ENCODE measurements at regions not wholly inside any gene's neighbourhood (a gene's known extent, or its start where the extent isn't known, plus 50 kb on each side); places are given as distances from the start of the nearest gene placed in this dataset.

- H3K27me3 ChIP-seq (ENCODE audit: insufficient read depth in 3 of 3, low read length in 2 of 3) = no peaks in the 10 kb centered on the region
- no peak for DNase-seq
- WGBS, 3 donors = 97% methylated on average over 4 of the region's 4 CpGs
- H3K27ac ChIP-seq = no peak overlapping the region
- intact Hi-C loops (cut with DNase I) = loop anchor here in 1 of 2 donors (10.0 kb wide), 1 partner anchor 592 kb away; no protein-coding TSS in a partner anchor
- H3K4me3 ChIP-seq = no peak overlapping the region
- TF ChIP-seq CTCF (IDR thresholded peaks at IDR 0.05) = no peak
- H3K9me3 ChIP-seq = no peaks in the 10 kb centered on the region
- peaks cover 6% of the 10 kb centered on the region for H3K4me1 ChIP-seq
- no peaks in the 10 kb centered on the region for H3K36me3 ChIP-seq (ENCODE audit: insufficient read depth in 1 of 2, low read depth in 1 of 2)
- no peak for ATAC-seq
Observed at GRCh38 chr10:29836396-29836795, 201.6 kb upstream of the SVIL start.

DNA sequence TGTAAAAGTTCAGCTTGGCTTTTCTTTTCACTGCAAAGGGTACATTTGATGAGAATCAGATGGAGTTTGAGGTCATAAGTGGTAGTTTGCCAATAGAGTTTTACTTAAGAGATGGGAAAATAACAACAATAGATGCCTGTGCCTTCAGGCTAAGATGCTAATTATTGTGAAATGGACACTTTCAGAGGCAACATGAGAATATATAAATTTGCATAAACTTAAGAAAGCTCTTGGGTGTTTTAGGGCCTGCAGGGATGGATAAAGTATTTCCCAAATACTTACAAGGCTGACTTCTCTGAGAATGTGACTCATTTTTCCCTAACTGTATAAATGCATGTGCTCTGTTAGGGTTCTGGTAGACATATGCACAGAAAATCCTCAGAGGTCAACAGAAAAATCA is 200.3 kb upstream of the SVIL start:
- peaks cover 0 to under 1% of the 10 kb centered on the region in 2 donors for H3K36me3 ChIP-seq (ENCODE audit: insufficient read depth in 1 of 2, low read depth in 1 of 2)
- H3K4me3 ChIP-seq = no peak overlapping the region
- no peak for DNase-seq
- no peak for ATAC-seq
- intact Hi-C loops (cut with DNase I) = loop anchor here in 1 of 2 donors (10.0 kb wide), 1 partner anchor 590 kb away; no protein-coding TSS in a partner anchor
- TF ChIP-seq CTCF (IDR thresholded peaks at IDR 0.05) = no peak
- H3K27ac ChIP-seq = no peak overlapping the region
- H3K4me1 ChIP-seq = no peaks in the 10 kb centered on the region
- H3K9me3 ChIP-seq = no peaks in the 10 kb centered on the region
- no peaks in the 10 kb centered on the region for H3K27me3 ChIP-seq (ENCODE audit: insufficient read depth in 3 of 3, low read length in 2 of 3)

DNA sequence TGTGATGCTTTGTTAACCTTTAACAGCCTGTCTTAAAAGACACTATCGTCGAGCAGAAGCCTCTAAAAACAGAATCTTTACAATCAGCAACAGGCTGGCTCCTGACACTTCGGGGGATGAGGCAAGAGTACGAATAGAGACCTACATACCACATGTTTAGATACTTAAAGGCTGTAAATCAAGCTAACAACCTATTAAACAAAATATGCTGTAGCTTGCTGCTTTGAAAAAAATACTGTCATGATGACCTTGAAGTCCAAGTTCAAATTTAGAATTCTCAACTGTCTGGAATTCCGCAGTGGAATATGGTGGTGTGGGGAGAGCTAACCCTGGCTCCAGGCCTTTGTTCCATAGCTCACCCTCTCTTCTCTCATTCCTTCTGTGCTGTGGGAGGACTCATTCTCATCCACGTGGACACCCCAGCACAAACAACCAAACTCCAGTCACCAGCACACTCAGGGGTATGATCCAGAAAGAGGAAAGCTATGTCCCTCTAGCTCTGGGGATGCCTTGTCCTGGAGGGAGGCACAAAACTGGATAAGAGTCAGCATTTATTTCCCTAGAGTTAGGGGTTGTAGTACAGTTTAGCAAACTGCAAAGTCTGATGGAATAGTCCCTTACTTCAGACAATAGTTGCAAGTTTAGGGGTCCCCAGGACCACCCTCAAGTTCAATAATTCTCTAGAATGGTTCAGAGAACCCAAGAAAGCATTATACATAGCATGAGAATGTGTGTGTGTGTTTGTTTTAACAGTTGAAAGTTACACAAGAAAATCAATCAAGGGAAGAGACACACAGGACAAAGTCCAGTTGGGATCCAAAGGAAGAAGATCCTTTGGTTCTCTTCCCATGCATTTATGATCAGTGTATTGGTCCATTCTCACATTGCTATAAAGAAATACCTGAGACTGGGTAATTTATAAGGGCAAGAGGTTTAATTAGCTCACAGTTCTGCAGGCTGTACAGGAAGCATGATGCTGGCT is 196.1 kb upstream of the SVIL start:
- ATAC-seq = no peak
- H3K4me1 ChIP-seq = no peaks in the 10 kb centered on the region
- H3K4me3 ChIP-seq = no peak overlapping the region
- 69 to 80% (median 73%) methylated on average over 6 of the region's 6 CpGs for WGBS, 3 donors
- DNase-seq = no peak
- H3K9me3 ChIP-seq = no peaks in the 10 kb centered on the region
- H3K27me3 ChIP-seq (ENCODE audit: insufficient read depth in 3 of 3, low read length in 2 of 3) = no peaks in the 10 kb centered on the region
- intact Hi-C loops (cut with DNase I) = loop anchor here in 1 of 2 donors (10.0 kb wide), 1 partner anchor 586 kb away; no protein-coding TSS in a partner anchor
- peaks cover 0 to 2% of the 10 kb centered on the region in 2 donors for H3K36me3 ChIP-seq (ENCODE audit: insufficient read depth in 1 of 2, low read depth in 1 of 2)
- no peak overlapping the region for H3K27ac ChIP-seq
- TF ChIP-seq CTCF (IDR thresholded peaks at IDR 0.05) = no peak

- Histone ChIP-seq H3K36me3 (ENCODE audit: insufficient read depth in 1 of 2, low read depth in 1 of 2) (peaks cover 0 to 2% of the 10 kb centered on the region in 2 donors), H3K27me3 (ENCODE audit: insufficient read depth in 3 of 3, low read length in 2 of 3) (no peaks in the 10 kb centered on the region), H3K4me3 (no peak overlapping the region), H3K4me1 (no peaks in the 10 kb centered on the region), H3K27ac (no peak overlapping the region), H3K9me3 (no peaks in the 10 kb centered on the region)
- WGBS, 3 donors = 77 to 94% (median 84%) methylated on average over 2 of the region's 2 CpGs
- ATAC-seq = no peak
- no peak for DNase-seq
- intact Hi-C loops (cut with DNase I) = loop anchor here in 1 of 2 donors (10.0 kb wide), 1 partner anchor 585 kb away; no protein-coding TSS in a partner anchor
- TF ChIP-seq CTCF (IDR thresholded peaks at IDR 0.05) = no peak
Observed at GRCh38 chr10:29829776-29830175, 195.0 kb upstream of the SVIL start.
